ENCODE measurements at regions not wholly inside any gene's neighbourhood (a gene's known extent, or its start where the extent isn't known, plus 50 kb on each side); places are given as distances from the start of the nearest gene placed in this dataset.

DNA sequence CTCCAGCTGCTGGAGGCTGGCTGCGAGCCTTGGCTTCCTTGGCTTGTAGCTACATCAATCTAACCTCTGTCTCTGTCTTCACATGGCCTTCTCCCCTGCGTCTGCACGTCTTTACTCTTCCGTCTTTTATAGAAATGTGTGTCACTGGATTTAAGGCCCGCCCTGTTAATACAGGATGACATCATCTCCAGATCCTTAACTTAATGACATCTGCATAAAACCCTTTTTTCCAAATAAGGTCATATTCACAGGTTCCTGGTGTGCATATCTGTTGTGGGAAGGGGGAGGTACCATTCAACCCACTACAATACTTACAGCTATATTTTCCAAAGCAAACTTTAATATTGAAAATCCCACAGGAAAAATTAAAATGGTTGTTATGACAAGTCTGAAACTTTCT is 165.3 kb upstream of the FOXD3 start:
- Histone ChIP-seq H3K27me3 (replicated peaks; ENCODE audit: insufficient read depth) (no peaks in the 10 kb centered on the region), H3K36me3 (no peaks in the 10 kb centered on the region), H3K9me3 (no peaks in the 10 kb centered on the region), H3K4me1 (replicated peaks) (no peaks in the 10 kb centered on the region), H3K27ac (no peak overlapping the region), H3K4me3 (no peak overlapping the region)
- 74% methylated on average over 5 of the region's 5 CpGs for WGBS
- TF ChIP-seq POLR2AphosphoS5 (IDR thresholded peaks at IDR 0.05): no peak
- TF ChIP-seq, protein P1, sequence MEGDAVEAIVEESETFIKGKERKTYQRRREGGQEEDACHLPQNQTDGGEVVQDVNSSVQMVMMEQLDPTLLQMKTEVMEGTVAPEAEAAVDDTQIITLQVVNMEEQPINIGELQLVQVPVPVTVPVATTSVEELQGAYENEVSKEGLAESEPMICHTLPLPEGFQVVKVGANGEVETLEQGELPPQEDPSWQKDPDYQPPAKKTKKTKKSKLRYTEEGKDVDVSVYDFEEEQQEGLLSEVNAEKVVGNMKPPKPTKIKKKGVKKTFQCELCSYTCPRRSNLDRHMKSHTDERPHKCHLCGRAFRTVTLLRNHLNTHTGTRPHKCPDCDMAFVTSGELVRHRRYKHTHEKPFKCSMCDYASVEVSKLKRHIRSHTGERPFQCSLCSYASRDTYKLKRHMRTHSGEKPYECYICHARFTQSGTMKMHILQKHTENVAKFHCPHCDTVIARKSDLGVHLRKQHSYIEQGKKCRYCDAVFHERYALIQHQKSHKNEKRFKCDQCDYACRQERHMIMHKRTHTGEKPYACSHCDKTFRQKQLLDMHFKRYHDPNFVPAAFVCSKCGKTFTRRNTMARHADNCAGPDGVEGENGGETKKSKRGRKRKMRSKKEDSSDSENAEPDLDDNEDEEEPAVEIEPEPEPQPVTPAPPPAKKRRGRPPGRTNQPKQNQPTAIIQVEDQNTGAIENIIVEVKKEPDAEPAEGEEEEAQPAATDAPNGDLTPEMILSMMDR (IDR thresholded peaks at IDR 0.05): no peak
- TF ChIP-seq POLR2A (IDR thresholded peaks at IDR 0.05): no peak
- no peak for DNase-seq (ENCODE audit: low spot score)
- intact Hi-C loops (cut with DNase I): no loop called here

- no peak for TF ChIP-seq POLR2AphosphoS5 (IDR thresholded peaks at IDR 0.05)
- TF ChIP-seq, protein P1 (IDR thresholded peaks at IDR 0.05): no peak
- no peak for TF ChIP-seq POLR2A (IDR thresholded peaks at IDR 0.05)
- Histone ChIP-seq H3K9me3 (no peaks in the 10 kb centered on the region), H3K27ac (no peak overlapping the region), H3K27me3 (replicated peaks; ENCODE audit: insufficient read depth) (no peaks in the 10 kb centered on the region), H3K36me3 (no peaks in the 10 kb centered on the region), H3K4me3 (no peak overlapping the region), H3K4me1 (replicated peaks) (no peaks in the 10 kb centered on the region)
- 77% methylated on average over 6 of the region's 6 CpGs for WGBS
- no peak for DNase-seq (ENCODE audit: low spot score)
- intact Hi-C loops (cut with DNase I): no loop called here
Measured at GRCh38 chr1:63169057-63169456, 153.3 kb upstream of the FOXD3 start.

- H3K4me1 ChIP-seq (replicated peaks): no peaks in the 10 kb centered on the region
- intact Hi-C loops (cut with DNase I): no loop called here
- TF ChIP-seq, protein P1 (IDR thresholded peaks at IDR 0.05): no peak
- H3K4me3 ChIP-seq: no peak overlapping the region
- no peak for DNase-seq (ENCODE audit: low spot score)
- WGBS: 22% methylated on average over 1 of the region's 1 CpG
- H3K27me3 ChIP-seq (replicated peaks; ENCODE audit: insufficient read depth): no peaks in the 10 kb centered on the region
- H3K36me3 ChIP-seq: no peaks in the 10 kb centered on the region
- H3K9me3 ChIP-seq: no peaks in the 10 kb centered on the region
- H3K27ac ChIP-seq: no peak overlapping the region
Measured at GRCh38 chr1:63173161-63173560, 149.2 kb upstream of the FOXD3 start.

DNA sequence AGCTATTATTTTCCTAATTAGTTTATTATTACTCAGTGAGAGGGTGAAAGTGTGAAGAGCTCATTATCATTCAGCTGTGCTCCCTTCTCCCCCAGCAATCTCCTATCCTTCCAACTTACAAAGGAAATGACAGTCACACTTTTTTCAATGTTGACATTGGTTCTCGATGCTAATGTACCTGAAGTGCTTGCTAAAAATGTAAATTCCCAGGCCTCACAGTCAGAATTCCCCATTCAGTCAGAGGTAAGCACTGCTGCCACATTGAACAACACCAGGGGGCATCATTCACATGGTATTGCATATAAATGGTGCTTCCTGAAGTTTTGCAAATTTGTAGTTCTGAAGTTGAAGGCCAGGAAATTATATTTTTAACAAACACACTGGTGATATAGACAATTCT is 132.7 kb upstream of the FOXD3 start:
- no peaks in the 10 kb centered on the region for H3K27me3 ChIP-seq (replicated peaks; ENCODE audit: insufficient read depth)
- no peak overlapping the region for H3K4me3 ChIP-seq
- intact Hi-C loops (cut with DNase I): no loop called here
- no peak overlapping the region for H3K27ac ChIP-seq
- TF ChIP-seq POLR2A (IDR thresholded peaks at IDR 0.05) (no peak), POLR2AphosphoS5 (IDR thresholded peaks at IDR 0.05) (no peak)
- TF ChIP-seq, protein P1 (IDR thresholded peaks at IDR 0.05): no peak
- no peaks in the 10 kb centered on the region for H3K9me3 ChIP-seq
- H3K4me1 ChIP-seq (replicated peaks): no peaks in the 10 kb centered on the region
- H3K36me3 ChIP-seq: no peaks in the 10 kb centered on the region
- WGBS: 8% methylated on average over 1 of the region's 1 CpG
- no peak for DNase-seq (ENCODE audit: low spot score)

- TF ChIP-seq, protein P1 (IDR thresholded peaks at IDR 0.05): no peak
- TF ChIP-seq POLR2A (IDR thresholded peaks at IDR 0.05) (no peak), POLR2AphosphoS5 (IDR thresholded peaks at IDR 0.05) (no peak)
- WGBS: 45% methylated on average over 2 of the region's 2 CpGs
Measured at GRCh38 chr1:63190171-63190570, 132.2 kb upstream of the FOXD3 start.

More at GRCh38 chr1:63190171-63190570, 132.2 kb upstream of the FOXD3 start:
- no peak overlapping the region for H3K27ac ChIP-seq
- H3K9me3 ChIP-seq: no peaks in the 10 kb centered on the region
- H3K4me3 ChIP-seq: no peak overlapping the region
- no peaks in the 10 kb centered on the region for H3K36me3 ChIP-seq
- no peak for DNase-seq (ENCODE audit: low spot score)
- H3K4me1 ChIP-seq (replicated peaks): no peaks in the 10 kb centered on the region
- no peaks in the 10 kb centered on the region for H3K27me3 ChIP-seq (replicated peaks; ENCODE audit: insufficient read depth)
- intact Hi-C loops (cut with DNase I): no loop called here

Data from prostate gland (tissue), 2 donors.